GM21526 (cell line): ENCODE measurements at regions not wholly inside any gene's neighbourhood (a gene's known extent, or its start where the extent isn't known, plus 50 kb on each side); places are given as distances from the start of the nearest gene placed in this dataset.

Experiments
- ATAC-seq: cut with Tn5 transposase; IDR thresholded peaks from one replicate; pipeline ENCODE4 v1.9.1; 2021; ENCODE audit warnings: moderate library complexity; ENCODE audit not compliant: unreplicated experiment, low FRiP score

- no peak for ATAC-seq
Measured at GRCh38 chr17:77646046-77646430, 312.5 kb upstream of the TNRC6C start.

GRCh38 chr17:77647531-77647930 is 311.0 kb upstream of the TNRC6C start:
- ATAC-seq, result no peak

DNA sequence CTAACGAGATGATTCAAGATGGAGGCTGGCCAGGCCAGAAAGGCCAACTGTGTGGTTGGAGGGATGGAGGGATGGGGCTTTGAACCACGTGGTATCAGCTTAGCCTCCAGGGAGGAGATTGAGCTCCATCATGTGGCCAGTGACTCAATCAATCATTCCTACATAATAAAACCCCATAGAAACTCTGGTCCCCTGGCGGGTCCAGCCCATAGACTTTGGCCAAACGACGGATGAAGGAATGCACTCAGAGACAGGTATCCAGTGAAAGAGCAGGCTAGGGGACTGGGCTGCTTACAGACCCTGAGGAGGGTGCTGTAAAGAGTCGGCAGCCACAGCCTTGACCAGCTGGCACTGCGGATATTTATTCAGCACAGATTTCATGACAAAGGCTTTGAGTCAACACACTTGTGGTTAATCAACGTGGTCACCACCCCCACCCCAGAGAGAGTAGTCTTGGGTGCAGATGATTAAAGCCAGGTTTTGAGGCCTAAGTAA is 308.7 kb upstream of the TNRC6C start:
- no peak for ATAC-seq

GRCh38 chr17:77651988-77652387 is 306.5 kb upstream of the TNRC6C start:
- no peak for ATAC-seq

DNA sequence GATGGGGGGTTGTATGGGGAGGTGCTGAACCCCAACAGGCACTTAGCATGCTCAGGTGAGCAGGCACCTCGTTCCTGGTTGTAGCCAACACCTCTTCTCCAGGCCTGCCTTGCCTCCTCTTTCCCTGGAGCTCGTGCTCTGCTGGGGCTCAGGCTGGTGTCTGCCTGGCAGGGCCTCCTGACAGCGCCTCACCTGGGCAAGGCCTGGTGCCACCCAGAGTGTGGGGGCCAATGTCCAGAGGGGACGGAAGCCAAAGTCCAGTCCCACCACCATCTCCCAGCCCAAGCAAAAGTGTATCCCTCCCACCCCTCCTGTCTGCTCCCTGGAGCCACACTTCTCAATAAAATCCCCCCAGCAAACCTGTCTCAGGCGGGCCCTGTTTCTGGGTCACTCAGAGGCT is 304.2 kb upstream of the TNRC6C start:
- no peak for ATAC-seq

DNA sequence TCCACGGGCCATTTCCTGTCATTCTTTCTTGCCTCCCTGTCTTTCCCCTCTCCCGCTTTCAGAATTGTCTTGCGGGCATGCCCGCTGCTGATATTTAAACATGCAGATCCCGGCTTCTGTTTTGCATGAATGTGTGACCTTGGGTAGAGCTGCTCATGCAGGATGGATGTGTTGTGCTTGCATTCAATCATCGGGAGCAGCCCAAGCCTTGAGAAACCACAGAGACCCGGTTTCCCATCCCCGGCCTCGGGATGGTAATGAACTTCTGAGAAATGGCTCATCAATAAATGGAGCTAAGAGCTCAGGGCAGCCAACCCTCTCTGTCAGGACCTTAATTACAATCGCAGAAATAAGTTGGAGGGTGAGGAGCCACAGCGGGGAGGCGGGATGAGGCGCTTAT is 303.7 kb upstream of the TNRC6C start:
- ATAC-seq, result no peak

- no peak for ATAC-seq
Measured at GRCh38 chr17:77656054-77656453, 302.4 kb upstream of the TNRC6C start.

DNA sequence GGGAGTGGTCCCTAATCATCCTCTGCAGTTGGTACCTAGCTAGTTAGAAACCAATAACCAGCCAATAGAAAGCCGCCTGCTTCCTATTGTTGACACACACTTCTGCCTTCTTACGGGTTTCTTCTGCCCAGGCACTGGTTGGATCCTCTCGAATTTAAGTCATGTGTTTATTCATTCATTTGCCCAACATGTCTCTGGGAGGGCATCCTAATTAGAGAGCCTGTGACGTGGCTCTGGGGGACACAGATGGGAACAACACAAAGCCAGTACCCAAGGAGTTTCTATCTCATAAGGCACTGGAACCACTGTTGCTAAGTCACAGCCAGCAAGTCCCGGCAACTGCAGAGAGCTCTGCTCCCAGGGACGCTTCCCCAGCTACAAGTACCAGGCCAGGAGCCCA is 300.7 kb upstream of the TNRC6C start:
- no peak for ATAC-seq

GRCh38 chr17:77660524-77660923 is 298.0 kb upstream of the TNRC6C start:
- no peak for ATAC-seq

DNA sequence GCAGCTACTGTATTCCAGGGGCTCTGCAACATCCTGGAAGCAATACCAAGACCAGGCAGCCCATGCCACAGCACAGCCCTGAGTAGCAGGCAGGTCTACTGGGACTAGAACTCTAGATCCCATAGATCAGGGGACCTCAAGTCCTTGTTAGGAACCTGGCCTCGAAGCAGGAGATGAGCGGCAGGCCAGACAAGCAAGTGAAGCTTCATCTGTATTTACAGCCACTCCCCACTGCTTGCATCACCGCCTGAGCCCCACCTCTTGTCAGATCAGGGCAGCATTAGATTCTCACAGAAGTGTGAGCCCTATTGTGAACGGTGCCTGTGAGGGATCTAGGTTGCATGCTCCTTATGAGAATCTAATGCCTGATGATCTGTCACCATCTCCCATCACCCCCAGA is 295.7 kb upstream of the TNRC6C start:
- no peak for ATAC-seq

DNA sequence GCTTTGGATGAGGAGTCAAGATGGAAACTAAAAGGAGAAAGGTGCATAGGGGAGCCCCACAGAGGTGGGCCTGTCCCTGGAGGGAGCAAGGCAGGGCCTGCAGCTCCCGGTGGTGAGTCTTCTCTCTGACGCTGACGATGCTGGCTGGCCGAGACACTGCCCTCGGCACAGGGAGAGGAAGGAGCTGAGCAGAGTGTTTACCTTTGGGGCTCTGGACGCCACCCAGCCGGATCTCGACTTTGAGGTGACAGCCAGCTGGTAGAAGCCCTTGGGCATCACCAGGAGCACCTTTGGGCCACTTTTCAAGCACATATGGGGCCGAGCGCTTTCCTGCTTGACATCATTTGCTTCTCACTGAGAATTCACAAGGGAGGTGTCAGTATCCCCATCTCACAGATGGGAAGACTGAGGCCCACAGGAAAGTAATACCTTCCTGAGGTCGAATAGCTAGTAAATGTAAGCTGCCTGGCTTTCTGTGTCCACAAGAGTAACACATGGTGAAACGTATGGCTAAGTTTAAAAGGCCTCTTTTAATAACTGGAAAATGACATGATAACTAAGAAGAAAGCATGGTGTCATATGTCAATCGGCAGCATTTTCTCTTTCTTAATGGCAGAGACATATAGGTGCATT is 294.3 kb upstream of the TNRC6C start:
- ATAC-seq, result no peak

GRCh38 chr17:77665833-77666232 is 292.7 kb upstream of the TNRC6C start:
- ATAC-seq, result no peak

- ATAC-seq, result no peak
Measured at GRCh38 chr17:77666462-77666861, 292.0 kb upstream of the TNRC6C start.

- no peak for ATAC-seq
Measured at GRCh38 chr17:77666881-77667395, 291.6 kb upstream of the TNRC6C start.

DNA sequence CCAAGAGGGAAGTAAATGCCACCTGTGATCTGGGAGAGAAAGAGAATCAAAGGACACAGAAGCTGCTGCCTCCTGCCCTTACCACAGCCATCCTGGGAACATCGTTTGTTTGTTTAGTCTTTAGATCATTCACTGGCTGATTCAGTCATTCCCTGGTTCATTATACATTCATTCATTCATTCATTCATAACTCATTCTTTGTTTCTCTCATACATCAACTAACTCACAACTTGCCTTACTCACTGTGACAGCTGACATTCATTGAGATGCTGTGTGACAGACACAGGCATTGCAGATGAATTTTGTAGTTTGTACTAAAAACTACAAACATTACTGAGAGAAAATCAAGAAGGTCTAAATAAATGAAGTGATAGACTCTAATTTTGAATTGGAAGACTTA is 291.0 kb upstream of the TNRC6C start:
- no peak for ATAC-seq

DNA sequence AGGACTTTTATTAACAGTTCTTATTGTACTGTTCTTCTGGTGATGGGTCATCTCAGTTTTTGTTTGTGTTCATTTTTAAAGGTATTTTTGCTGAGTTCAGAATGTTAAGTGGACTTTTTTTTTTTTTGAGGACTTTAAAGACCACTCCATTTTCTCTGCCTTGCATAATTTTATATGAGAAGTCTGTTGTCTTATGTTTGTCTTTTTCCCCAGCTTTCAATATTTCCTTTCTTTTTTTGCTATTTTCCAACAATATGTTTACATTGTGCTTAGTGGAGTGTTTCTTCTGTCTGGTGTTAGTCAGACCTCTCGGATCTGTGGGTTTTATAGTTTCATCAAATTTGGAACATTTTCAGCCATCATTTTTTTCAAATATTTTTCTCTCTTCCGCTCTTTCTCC is 290.0 kb upstream of the TNRC6C start:
- no peak for ATAC-seq

GRCh38 chr17:77670173-77670572 is 288.3 kb upstream of the TNRC6C start:
- no peak for ATAC-seq

GRCh38 chr17:77674358-77674757 is 284.1 kb upstream of the TNRC6C start:
- ATAC-seq, result no peak

DNA sequence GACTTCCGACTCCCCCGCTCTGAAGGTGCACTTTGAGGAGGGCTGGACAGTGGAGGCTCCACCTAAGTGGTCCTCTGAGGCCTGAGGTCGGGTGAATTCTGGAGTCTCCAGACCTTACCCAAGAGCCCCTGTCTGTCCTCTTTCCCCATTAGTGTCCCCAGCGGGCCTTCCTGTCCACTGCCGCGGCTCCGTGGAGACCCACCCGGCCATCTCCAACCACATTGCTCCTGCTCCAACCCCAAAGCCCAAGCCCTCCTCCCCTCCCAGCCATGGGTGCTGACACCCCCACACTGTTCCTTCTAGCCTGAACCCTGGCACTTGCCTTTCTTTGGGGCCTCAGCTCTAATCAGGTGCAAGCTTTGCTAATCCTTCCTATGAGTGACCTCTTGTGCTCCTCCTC is 283.1 kb upstream of the TNRC6C start:
- no peak for ATAC-seq

DNA sequence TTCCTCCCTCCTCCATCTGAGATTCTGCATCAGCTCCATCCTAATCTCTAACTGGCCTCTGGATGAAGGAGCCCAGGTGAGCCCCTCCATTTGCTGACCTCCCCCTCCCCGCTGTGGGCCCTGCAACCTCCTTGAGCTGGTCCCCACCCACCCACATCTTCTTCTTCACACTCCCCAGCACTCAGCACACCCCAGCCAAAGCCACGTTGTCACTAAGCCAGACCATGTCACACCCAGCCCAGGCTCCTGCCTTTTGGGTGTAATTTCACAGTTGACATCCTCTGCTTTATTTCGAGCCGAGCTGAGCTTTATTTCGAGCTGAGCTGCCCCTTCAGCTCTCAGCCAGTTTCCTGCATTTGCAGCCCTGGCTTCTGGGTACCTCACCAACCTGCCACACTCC is 282.7 kb upstream of the TNRC6C start:
- ATAC-seq, result no peak

DNA sequence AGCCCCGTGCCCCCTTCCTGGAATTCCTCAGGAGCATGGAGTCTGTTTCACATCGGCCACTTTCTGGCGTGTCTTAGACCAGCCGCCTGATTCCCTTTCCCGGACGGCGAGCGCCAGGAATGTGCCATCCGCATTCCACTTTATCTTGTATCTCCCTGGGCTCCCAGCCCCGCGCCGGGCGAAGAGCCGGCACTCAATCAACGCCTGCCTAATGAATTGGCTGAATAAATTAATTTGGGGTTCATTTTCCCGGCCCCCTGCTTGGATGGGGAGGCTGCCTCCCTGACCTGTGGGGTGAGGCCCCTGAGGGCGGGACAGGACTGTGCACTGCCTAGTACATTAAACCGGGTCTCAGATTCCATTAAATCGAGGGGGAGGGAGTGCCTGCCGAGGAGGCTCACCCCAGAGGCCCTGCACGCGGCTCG is 282.3 kb upstream of the TNRC6C start:
- ATAC-seq, result no peak

- no peak for ATAC-seq
Measured at GRCh38 chr17:77677211-77677610, 281.3 kb upstream of the TNRC6C start.

DNA sequence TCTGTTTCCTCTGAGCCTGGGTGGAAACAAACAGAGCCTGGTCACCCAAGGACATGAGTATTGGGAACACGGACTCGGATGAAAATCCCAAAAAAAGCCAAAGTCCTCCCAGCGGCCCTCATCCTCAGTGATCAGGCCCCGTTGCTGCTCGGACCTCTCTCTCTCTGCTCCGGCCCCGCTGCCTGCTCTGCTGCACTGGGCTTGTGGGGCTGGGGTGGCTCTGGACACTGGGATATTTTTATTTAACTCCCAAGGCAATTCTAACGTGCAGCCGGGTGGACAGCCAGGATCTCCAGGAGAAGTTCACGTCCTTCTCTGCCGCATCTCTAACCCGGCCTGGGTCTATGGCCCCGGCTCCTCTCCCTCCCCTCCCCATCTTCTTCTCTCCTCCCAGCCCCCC is 280.9 kb upstream of the TNRC6C start:
- no peak for ATAC-seq
